Adrenal gland (tissue), 5 donors: ENCODE measurements at regions not wholly inside any gene's neighbourhood (a gene's known extent, or its start where the extent isn't known, plus 50 kb on each side); places are given as distances from the start of the nearest gene placed in this dataset.

Experiments used
- CTCF ChIP-seq, 6 experiments: fragments of 450-650 bp in 4 of 6; fragments of 200-600 bp in 2 of 6; sonication (generic) in 1 of 6; IDR thresholded peaks; 1 replicate in 5 of 6; 2 replicates in 1 of 6; pipeline versions ENCODE4 v1.5.1 to v1.8.0; 2016 to 2021; ENCODE audit warnings: antibody characterized with exemption in 6 of 6, mild to moderate bottlenecking in 2 of 6, moderate library complexity in 1 of 6
- POLR2A ChIP-seq, 2 donors: fragments of 450-650 bp; IDR thresholded peaks; one replicate each; pipeline ENCODE4 v1.6.1; 2017; ENCODE audit warnings: antibody characterized with exemption in 2 of 2, mild to moderate bottlenecking in 2 of 2, moderate library complexity in 1 of 2
- donor health status: DM: no; HTN: no; CAD: no.

- no peak for TF ChIP-seq CTCF (IDR thresholded peaks at IDR 0.05)
- no peak for TF ChIP-seq POLR2A (IDR thresholded peaks at IDR 0.05)
These were observed 343.6 kb downstream of the BCL11B start for GRCh38 chr14:98928418-98928817.
